ENCODE measurements at regions not wholly inside any gene's neighbourhood (a gene's known extent, or its start where the extent isn't known, plus 50 kb on each side); places are given as distances from the start of the nearest gene placed in this dataset.

GRCh38 chr6:76448109-76448508 is 375.6 kb upstream of the IMPG1 start:
- TF ChIP-seq POLR2AphosphoS5 (IDR thresholded peaks at IDR 0.05) (no peak), CTCF (IDR thresholded peaks at IDR 0.05) (no peak), POLR2A (IDR thresholded peaks at IDR 0.05) (no peak), EP300 (IDR thresholded peaks at IDR 0.05) (no peak)
